SK-N-SH treated with all-trans-retinoic acid at 6 μM for 48 hours (cell line): ENCODE measurements at regions not wholly inside any gene's neighbourhood (a gene's known extent, or its start where the extent isn't known, plus 50 kb on each side); places are given as distances from the start of the nearest gene placed in this dataset.

Source experiments
- ATAC-seq: fragments of 200-7000 bp; cut with Tn5 transposase; 3 replicates; pipeline ENCODE4 v1.9.1; 2020; ENCODE audit warnings: mild to moderate bottlenecking, moderate library complexity
- ARNTL ChIP-seq: fragments of 450-650 bp; formaldehyde crosslinking; IDR thresholded peaks from 2 replicates; pipeline ENCODE4 v1.5.0; 2020; ENCODE audit warnings: low read depth, mild to moderate bottlenecking, moderate library complexity, borderline replicate concordance
- CSDC2 ChIP-seq: fragments of 250-450 bp; sonication (Bioruptor Pico); IDR thresholded peaks from 2 replicates; pipeline ENCODE4 v1.5.0; 2020; ENCODE audit warnings: mild to moderate bottlenecking, moderate library complexity
- ESRRG ChIP-seq: fragments of 250-450 bp; sonication (Bioruptor Pico); IDR thresholded peaks from 2 replicates; pipeline ENCODE4 v1.6.1; 2021; ENCODE audit warnings: mild to moderate bottlenecking
- ISL1 ChIP-seq: fragments of 250-450 bp; sonication (Bioruptor Pico); IDR thresholded peaks from 2 replicates; pipeline ENCODE4 v2.1.2; 2022; ENCODE audit warnings: mild to moderate bottlenecking, moderate library complexity
- OSR1 ChIP-seq: fragments of 250-450 bp; sonication (Bioruptor Pico); IDR thresholded peaks from 2 replicates; pipeline ENCODE4 v1.8.0; 2022; ENCODE audit warnings: moderate library complexity, mild to moderate bottlenecking, inconsistent platforms
- PPARA ChIP-seq: fragments of 250-450 bp; sonication (Bioruptor Pico); IDR thresholded peaks from 2 replicates; pipeline ENCODE4 v1.5.0; 2020; ENCODE audit warnings: mild to moderate bottlenecking, borderline replicate concordance
- RARB ChIP-seq: fragments of 250-450 bp; sonication (Bioruptor Pico); IDR thresholded peaks from 2 replicates; pipeline ENCODE4 v1.8.0; 2021; ENCODE audit warnings: mild to moderate bottlenecking, moderate library complexity
- SNAI2 ChIP-seq: fragments of 250-450 bp; sonication (Bioruptor Pico); IDR thresholded peaks from 2 replicates; pipeline ENCODE4 v1.5.0; 2020; ENCODE audit warnings: mild to moderate bottlenecking, moderate library complexity
- TCF4 ChIP-seq: fragments of 250-450 bp; sonication (Bioruptor Pico); IDR thresholded peaks from 2 replicates; pipeline ENCODE4 v1.8.0; 2021; ENCODE audit warnings: mild to moderate bottlenecking, moderate library complexity, borderline replicate concordance
- TOX ChIP-seq: fragments of 250-450 bp; sonication (Bioruptor Pico); IDR thresholded peaks from 2 replicates; pipeline ENCODE4 v1.8.0; 2021; ENCODE audit warnings: mild to moderate bottlenecking, moderate library complexity, borderline replicate concordance
- ZC3H10 ChIP-seq: fragments of 250-450 bp; sonication (Bioruptor Pico); IDR thresholded peaks from 2 replicates; pipeline ENCODE4 v1.5.1; 2021; ENCODE audit warnings: mild to moderate bottlenecking, moderate library complexity
- ZFP3 ChIP-seq: fragments of 250-450 bp; sonication (Bioruptor Pico); IDR thresholded peaks from 2 replicates; pipeline ENCODE4 v1.5.0; 2020; ENCODE audit warnings: mild to moderate bottlenecking, moderate library complexity
- ZFP30 ChIP-seq: fragments of 450-650 bp; formaldehyde crosslinking; IDR thresholded peaks from 2 replicates; pipeline ENCODE4 v1.5.0; 2022; ENCODE audit warnings: mild to moderate bottlenecking, moderate library complexity
- ZNF565 ChIP-seq: fragments of 450-650 bp; formaldehyde crosslinking; conservative IDR thresholded peaks from 2 replicates; pipeline ENCODE4 v1.5.0; 2020; ENCODE audit warnings: low read depth, mild to moderate bottlenecking, moderate library complexity
- ZNF70 ChIP-seq: fragments of 450-650 bp; formaldehyde crosslinking; IDR thresholded peaks from 2 replicates; pipeline ENCODE4 v1.5.0; 2020; ENCODE audit warnings: mild to moderate bottlenecking, moderate library complexity
- ZNF8 ChIP-seq: fragments of 450-650 bp; formaldehyde crosslinking; IDR thresholded peaks from 2 replicates; pipeline ENCODE4 v1.5.0; 2020; ENCODE audit warnings: mild to moderate bottlenecking, moderate library complexity
- TF ChIP-seq, protein P1 (sequence below): fragments of 250-450 bp; sonication (Bioruptor Pico); IDR thresholded peaks from 2 replicates; pipeline ENCODE4 v1.5.1; 2021; ENCODE audit warnings: mild to moderate bottlenecking, moderate library complexity
- TF ChIP-seq, protein P2 (sequence below): fragments of 250-450 bp; sonication (Bioruptor Pico); IDR thresholded peaks from 2 replicates; pipeline ENCODE4 v1.8.0; 2021; ENCODE audit warnings: low read depth, mild to moderate bottlenecking, moderate library complexity, borderline replicate concordance
- TF ChIP-seq, protein P3 (sequence below): fragments of 250-450 bp; sonication (Bioruptor Pico); IDR thresholded peaks from 2 replicates; pipeline ENCODE4 v1.8.0; 2020; ENCODE audit warnings: mild to moderate bottlenecking, moderate library complexity, borderline replicate concordance
- TF ChIP-seq, protein P4 (sequence below): fragments of 250-450 bp; sonication (Bioruptor Pico); IDR thresholded peaks from 2 replicates; pipeline ENCODE4 v1.5.1; 2020; ENCODE audit warnings: low read depth, mild to moderate bottlenecking, moderate library complexity
- TF ChIP-seq, protein P5 (sequence below): fragments of 250-450 bp; sonication (Bioruptor Pico); IDR thresholded peaks from 2 replicates; pipeline ENCODE4 v1.5.0; 2020; ENCODE audit warnings: mild to moderate bottlenecking, moderate library complexity

DNA sequence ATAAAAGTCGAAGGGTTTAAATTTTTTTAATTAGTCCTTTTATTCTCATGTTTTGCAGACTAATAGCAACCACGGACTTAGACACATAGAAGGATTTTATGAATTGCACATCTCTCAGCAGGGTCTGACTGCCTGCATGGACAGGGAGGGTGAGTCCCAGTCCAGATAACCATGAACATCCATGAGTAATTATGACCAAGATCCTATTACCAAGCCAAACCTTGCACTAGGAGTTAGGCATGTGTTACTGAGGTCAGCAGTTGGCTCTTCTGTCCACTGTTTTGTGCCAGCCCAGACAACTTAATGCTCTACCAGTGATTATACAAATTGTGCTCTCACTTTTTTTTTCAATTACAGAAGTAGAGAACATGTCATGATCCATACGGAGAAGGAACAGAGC, 211.2 kb downstream of the MAFB start (continued):
- TF ChIP-seq, protein P1, sequence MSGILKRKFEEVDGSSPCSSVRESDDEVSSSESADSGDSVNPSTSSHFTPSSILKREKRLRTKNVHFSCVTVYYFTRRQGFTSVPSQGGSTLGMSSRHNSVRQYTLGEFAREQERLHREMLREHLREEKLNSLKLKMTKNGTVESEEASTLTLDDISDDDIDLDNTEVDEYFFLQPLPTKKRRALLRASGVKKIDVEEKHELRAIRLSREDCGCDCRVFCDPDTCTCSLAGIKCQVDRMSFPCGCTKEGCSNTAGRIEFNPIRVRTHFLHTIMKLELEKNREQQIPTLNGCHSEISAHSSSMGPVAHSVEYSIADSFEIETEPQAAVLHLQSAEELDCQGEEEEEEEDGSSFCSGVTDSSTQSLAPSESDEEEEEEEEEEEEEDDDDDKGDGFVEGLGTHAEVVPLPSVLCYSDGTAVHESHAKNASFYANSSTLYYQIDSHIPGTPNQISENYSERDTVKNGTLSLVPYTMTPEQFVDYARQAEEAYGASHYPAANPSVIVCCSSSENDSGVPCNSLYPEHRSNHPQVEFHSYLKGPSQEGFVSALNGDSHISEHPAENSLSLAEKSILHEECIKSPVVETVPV (CRISPR knock-in tag): no peak
- no peak for TF ChIP-seq ZFP3 (CRISPR knock-in tag)
- no peak for TF ChIP-seq ZFP30 (CRISPR knock-in tag)
- no peak for TF ChIP-seq PPARA (CRISPR knock-in tag)
- TF ChIP-seq ZNF70 (CRISPR knock-in tag): no peak

DNA sequence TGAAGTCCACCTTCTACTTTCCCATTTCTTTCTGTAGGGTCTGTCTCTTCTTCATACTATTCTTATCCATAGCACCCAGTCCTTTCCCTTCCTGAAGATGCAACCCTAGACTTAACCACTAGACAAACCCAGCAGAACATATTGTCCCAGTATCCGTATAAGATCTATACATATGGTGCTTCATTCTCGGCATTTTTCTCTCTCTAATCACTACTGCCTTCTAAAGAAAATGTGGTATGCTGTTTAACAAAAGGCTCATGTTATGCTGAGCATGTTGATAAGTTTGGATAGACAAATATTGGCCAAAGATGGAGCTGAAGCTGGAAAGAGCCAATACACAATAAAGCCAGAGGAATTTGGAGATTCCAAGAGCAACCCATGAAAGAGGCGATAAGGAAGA, 212.6 kb downstream of the MAFB start:
- ATAC-seq: no peak
- no peak for TF ChIP-seq ARNTL
- TF ChIP-seq CSDC2 (CRISPR knock-in tag): no peak
- TF ChIP-seq ZFP3 (CRISPR knock-in tag): no peak
- TF ChIP-seq, protein P1 (CRISPR knock-in tag): no peak
- no peak for TF ChIP-seq TCF4
- TF ChIP-seq OSR1 (CRISPR knock-in tag): no peak
- no peak for TF ChIP-seq RARB (CRISPR knock-in tag)
- TF ChIP-seq ZNF70 (CRISPR knock-in tag): no peak
- no peak for TF ChIP-seq SNAI2 (CRISPR knock-in tag)
- TF ChIP-seq, protein P2, sequence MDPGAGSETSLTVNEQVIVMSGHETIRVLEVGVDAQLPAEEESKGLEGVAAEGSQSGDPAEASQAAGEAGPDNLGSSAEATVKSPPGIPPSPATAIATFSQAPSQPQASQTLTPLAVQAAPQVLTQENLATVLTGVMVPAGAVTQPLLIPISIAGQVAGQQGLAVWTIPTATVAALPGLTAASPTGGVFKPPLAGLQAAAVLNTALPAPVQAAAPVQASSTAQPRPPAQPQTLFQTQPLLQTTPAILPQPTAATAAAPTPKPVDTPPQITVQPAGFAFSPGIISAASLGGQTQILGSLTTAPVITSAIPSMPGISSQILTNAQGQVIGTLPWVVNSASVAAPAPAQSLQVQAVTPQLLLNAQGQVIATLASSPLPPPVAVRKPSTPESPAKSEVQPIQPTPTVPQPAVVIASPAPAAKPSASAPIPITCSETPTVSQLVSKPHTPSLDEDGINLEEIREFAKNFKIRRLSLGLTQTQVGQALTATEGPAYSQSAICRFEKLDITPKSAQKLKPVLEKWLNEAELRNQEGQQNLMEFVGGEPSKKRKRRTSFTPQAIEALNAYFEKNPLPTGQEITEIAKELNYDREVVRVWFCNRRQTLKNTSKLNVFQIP: no peak
- no peak for TF ChIP-seq ISL1 (CRISPR knock-in tag)
- TF ChIP-seq, protein P3, sequence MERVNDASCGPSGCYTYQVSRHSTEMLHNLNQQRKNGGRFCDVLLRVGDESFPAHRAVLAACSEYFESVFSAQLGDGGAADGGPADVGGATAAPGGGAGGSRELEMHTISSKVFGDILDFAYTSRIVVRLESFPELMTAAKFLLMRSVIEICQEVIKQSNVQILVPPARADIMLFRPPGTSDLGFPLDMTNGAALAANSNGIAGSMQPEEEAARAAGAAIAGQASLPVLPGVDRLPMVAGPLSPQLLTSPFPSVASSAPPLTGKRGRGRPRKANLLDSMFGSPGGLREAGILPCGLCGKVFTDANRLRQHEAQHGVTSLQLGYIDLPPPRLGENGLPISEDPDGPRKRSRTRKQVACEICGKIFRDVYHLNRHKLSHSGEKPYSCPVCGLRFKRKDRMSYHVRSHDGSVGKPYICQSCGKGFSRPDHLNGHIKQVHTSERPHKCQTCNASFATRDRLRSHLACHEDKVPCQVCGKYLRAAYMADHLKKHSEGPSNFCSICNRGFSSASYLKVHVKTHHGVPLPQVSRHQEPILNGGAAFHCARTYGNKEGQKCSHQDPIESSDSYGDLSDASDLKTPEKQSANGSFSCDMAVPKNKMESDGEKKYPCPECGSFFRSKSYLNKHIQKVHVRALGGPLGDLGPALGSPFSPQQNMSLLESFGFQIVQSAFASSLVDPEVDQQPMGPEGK: no peak

DNA sequence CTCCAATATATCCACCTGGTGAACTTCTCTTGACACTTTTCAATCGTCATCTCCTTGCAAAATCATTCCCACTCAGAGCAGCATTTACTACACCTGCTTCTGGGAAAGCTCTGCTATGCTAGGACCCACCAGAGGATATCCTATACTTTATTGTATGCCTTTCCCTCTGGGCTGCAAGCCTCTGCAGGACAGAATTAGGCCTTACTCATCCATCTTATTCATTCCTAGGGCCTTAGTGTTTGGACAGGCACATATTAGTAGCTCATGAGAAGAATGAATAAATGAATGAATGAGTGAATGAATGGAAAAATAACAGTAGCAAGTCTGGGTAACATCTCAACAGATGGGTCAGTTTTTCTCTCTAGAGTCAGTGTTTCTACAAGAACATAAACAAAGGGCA, 216.1 kb downstream of the MAFB start:
- ATAC-seq: no peak
- no peak for TF ChIP-seq ZFP3 (CRISPR knock-in tag)
- TF ChIP-seq ISL1 (CRISPR knock-in tag): no peak
- TF ChIP-seq, protein P4, sequence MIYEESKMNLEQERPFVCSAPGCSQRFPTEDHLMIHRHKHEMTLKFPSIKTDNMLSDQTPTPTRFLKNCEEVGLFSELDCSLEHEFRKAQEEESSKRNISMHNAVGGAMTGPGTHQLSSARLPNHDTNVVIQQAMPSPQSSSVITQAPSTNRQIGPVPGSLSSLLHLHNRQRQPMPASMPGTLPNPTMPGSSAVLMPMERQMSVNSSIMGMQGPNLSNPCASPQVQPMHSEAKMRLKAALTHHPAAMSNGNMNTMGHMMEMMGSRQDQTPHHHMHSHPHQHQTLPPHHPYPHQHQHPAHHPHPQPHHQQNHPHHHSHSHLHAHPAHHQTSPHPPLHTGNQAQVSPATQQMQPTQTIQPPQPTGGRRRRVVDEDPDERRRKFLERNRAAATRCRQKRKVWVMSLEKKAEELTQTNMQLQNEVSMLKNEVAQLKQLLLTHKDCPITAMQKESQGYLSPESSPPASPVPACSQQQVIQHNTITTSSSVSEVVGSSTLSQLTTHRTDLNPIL (CRISPR knock-in tag): no peak
- no peak for TF ChIP-seq CSDC2 (CRISPR knock-in tag)
- TF ChIP-seq, protein P2: no peak
- TF ChIP-seq TOX: no peak
- TF ChIP-seq, protein P5, sequence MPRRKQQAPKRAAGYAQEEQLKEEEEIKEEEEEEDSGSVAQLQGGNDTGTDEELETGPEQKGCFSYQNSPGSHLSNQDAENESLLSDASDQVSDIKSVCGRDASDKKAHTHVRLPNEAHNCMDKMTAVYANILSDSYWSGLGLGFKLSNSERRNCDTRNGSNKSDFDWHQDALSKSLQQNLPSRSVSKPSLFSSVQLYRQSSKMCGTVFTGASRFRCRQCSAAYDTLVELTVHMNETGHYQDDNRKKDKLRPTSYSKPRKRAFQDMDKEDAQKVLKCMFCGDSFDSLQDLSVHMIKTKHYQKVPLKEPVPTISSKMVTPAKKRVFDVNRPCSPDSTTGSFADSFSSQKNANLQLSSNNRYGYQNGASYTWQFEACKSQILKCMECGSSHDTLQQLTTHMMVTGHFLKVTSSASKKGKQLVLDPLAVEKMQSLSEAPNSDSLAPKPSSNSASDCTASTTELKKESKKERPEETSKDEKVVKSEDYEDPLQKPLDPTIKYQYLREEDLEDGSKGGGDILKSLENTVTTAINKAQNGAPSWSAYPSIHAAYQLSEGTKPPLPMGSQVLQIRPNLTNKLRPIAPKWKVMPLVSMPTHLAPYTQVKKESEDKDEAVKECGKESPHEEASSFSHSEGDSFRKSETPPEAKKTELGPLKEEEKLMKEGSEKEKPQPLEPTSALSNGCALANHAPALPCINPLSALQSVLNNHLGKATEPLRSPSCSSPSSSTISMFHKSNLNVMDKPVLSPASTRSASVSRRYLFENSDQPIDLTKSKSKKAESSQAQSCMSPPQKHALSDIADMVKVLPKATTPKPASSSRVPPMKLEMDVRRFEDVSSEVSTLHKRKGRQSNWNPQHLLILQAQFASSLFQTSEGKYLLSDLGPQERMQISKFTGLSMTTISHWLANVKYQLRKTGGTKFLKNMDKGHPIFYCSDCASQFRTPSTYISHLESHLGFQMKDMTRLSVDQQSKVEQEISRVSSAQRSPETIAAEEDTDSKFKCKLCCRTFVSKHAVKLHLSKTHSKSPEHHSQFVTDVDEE (CRISPR knock-in tag): no peak
- TF ChIP-seq RARB (CRISPR knock-in tag): no peak
- TF ChIP-seq ESRRG (CRISPR knock-in tag): no peak
- TF ChIP-seq ZC3H10 (CRISPR knock-in tag): no peak
- TF ChIP-seq, protein P1 (CRISPR knock-in tag): no peak
- TF ChIP-seq SNAI2 (CRISPR knock-in tag): no peak
- TF ChIP-seq ZNF8 (CRISPR knock-in tag): no peak
- TF ChIP-seq, protein P3: no peak
- TF ChIP-seq ZNF70 (CRISPR knock-in tag): no peak
- TF ChIP-seq ZNF565: no peak
- no peak for TF ChIP-seq PPARA (CRISPR knock-in tag)
- TF ChIP-seq ZFP30 (CRISPR knock-in tag): no peak
- TF ChIP-seq OSR1 (CRISPR knock-in tag): no peak
